ENCODE measurements at regions not wholly inside any gene's neighbourhood (a gene's known extent, or its start where the extent isn't known, plus 50 kb on each side); places are given as distances from the start of the nearest gene placed in this dataset.
"Not testable (repeated sequence)": the region's sequence is repeated elsewhere in the genome, so short reads cannot be mapped to it uniquely, and the experiment has no call there.

GRCh38 chr7:149982537-149983112 lies 108.9 kb downstream of the ATP6V0E2 start:
- H4K91ac ChIP-seq (ENCODE audit: insufficient read length, low read depth, low read length); H2BK15ac ChIP-seq (ENCODE audit: low read depth, low read length); H2AK5ac ChIP-seq (ENCODE audit: insufficient read length, low read length); H3K4me1 ChIP-seq (ENCODE audit: insufficient read depth, low read length); H3K36me3 Mint-ChIP-seq (ENCODE audit: insufficient read depth in 1 of 3, low read depth in 3 of 3); H2AFZ ChIP-seq (ENCODE audit: low read length); H3K23me2 ChIP-seq (ENCODE audit: insufficient read length, low read depth, low read length, poor library complexity, severe bottlenecking); H2BK120ac ChIP-seq (ENCODE audit: low read depth, low read length, poor library complexity, severe bottlenecking); H3K4me2 ChIP-seq (ENCODE audit: insufficient read depth, insufficient read length, low read length); H3K23ac ChIP-seq (ENCODE audit: insufficient read length, low read depth, low read length); H3K56ac ChIP-seq (ENCODE audit: insufficient read length, low read depth, low read length); H3K79me2 ChIP-seq (ENCODE audit: insufficient read depth, low read length); H3K9ac ChIP-seq (ENCODE audit: extremely low read depth, insufficient read length, low read length); H4K8ac ChIP-seq (replicated peaks; ENCODE audit: insufficient read length, low read depth, low read length); H2BK12ac ChIP-seq (ENCODE audit: insufficient read length, low read depth, low read length); H4K20me1 ChIP-seq (ENCODE audit: control insufficient read depth, insufficient read depth, insufficient read length); H4K5ac ChIP-seq (ENCODE audit: insufficient read length, low read depth, low read length); H3K9me3 ChIP-seq (ENCODE audit: control insufficient read depth, low read depth, low read length); H3K79me1 ChIP-seq (ENCODE audit: insufficient read depth, low read depth, low read length, poor library complexity, severe bottlenecking); H3K27ac ChIP-seq (ENCODE audit: insufficient read length, low read depth, low read length); H2BK20ac ChIP-seq (ENCODE audit: low read depth, low read length, poor library complexity, severe bottlenecking); DNase-seq; H3K9me3 Mint-ChIP-seq; H3K27ac Mint-ChIP-seq; H2BK5ac ChIP-seq (ENCODE audit: insufficient read length, low read length); H3K18ac ChIP-seq (ENCODE audit: insufficient read length, low read depth, low read length); H3K27me3 ChIP-seq (ENCODE audit: insufficient read depth, low read length); H3K4ac ChIP-seq (ENCODE audit: low read depth, low read length); H3K4me3 Mint-ChIP-seq; H3T11ph ChIP-seq (ENCODE audit: low read length); H3K14ac ChIP-seq (ENCODE audit: insufficient read depth, low read length); H3K4me1 Mint-ChIP-seq: not testable (repeated sequence)
- H3K27me3 Mint-ChIP-seq (ENCODE audit: low read depth) = peaks cover 32% of the 10 kb centered on the region
- no CpG with 5 or more reads among the region's 4 CpGs for WGBS (ENCODE audit: extremely low coverage, insufficient read length, low lambda C conversion rate)

DNA sequence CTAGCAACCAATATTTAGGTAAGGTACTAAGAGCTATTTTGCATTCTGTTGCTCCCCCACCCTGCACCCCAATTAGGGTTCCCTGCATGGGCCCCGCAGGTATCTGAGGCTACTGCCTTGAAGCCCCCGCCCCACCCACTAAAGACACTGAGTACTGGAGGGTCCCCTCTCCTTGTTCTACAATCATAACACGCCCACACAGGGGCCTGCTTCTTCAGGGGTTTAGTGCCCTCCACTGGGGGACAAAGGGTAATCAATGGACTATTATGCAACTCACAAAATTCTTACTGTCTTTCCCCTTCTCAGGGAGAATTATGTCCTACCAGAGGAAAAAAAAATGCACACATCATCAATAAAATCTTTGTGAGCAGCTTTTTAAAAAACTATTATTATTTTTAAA lies 113.1 kb downstream of the ATP6V0E2 start:
- H3K14ac ChIP-seq (ENCODE audit: insufficient read depth, low read length); H3K4me1 Mint-ChIP-seq; H2BK12ac ChIP-seq (ENCODE audit: insufficient read length, low read depth, low read length); H3K4ac ChIP-seq (ENCODE audit: low read depth, low read length); H3K18ac ChIP-seq (ENCODE audit: insufficient read length, low read depth, low read length); H3K23ac ChIP-seq (ENCODE audit: insufficient read length, low read depth, low read length); H3K27me3 ChIP-seq (ENCODE audit: insufficient read depth, low read length); H3K23me2 ChIP-seq (ENCODE audit: insufficient read length, low read depth, low read length, poor library complexity, severe bottlenecking); H4K20me1 ChIP-seq (ENCODE audit: control insufficient read depth, insufficient read depth, insufficient read length); H3K56ac ChIP-seq (ENCODE audit: insufficient read length, low read depth, low read length); H3K27ac ChIP-seq (ENCODE audit: insufficient read length, low read depth, low read length); H4K5ac ChIP-seq (ENCODE audit: insufficient read length, low read depth, low read length); H3K9me3 ChIP-seq (ENCODE audit: control insufficient read depth, low read depth, low read length); H3K79me1 ChIP-seq (ENCODE audit: insufficient read depth, low read depth, low read length, poor library complexity, severe bottlenecking); H3K79me2 ChIP-seq (ENCODE audit: insufficient read depth, low read length); H2BK15ac ChIP-seq (ENCODE audit: low read depth, low read length); H4K8ac ChIP-seq (replicated peaks; ENCODE audit: insufficient read length, low read depth, low read length); H3K4me1 ChIP-seq (ENCODE audit: insufficient read depth, low read length); H3K27ac Mint-ChIP-seq; H3K9me3 Mint-ChIP-seq; H2AK5ac ChIP-seq (ENCODE audit: insufficient read length, low read length); H3K4me3 Mint-ChIP-seq; H4K91ac ChIP-seq (ENCODE audit: insufficient read length, low read depth, low read length); H3T11ph ChIP-seq (ENCODE audit: low read length); H2AFZ ChIP-seq (ENCODE audit: low read length); H2BK5ac ChIP-seq (ENCODE audit: insufficient read length, low read length); DNase-seq; H2BK20ac ChIP-seq (ENCODE audit: low read depth, low read length, poor library complexity, severe bottlenecking); H3K4me2 ChIP-seq (ENCODE audit: insufficient read depth, insufficient read length, low read length); H3K36me3 Mint-ChIP-seq (ENCODE audit: insufficient read depth in 1 of 3, low read depth in 3 of 3); H3K9ac ChIP-seq (ENCODE audit: extremely low read depth, insufficient read length, low read length); H2BK120ac ChIP-seq (ENCODE audit: low read depth, low read length, poor library complexity, severe bottlenecking): not testable (repeated sequence)
- no CpG with 5 or more reads among the region's 3 CpGs for WGBS (ENCODE audit: extremely low coverage, insufficient read length, low lambda C conversion rate)
- peaks cover 20% of the 10 kb centered on the region for H3K27me3 Mint-ChIP-seq (ENCODE audit: low read depth)
